ENCODE measurements at regions not wholly inside any gene's neighbourhood (a gene's known extent, or its start where the extent isn't known, plus 50 kb on each side); places are given as distances from the start of the nearest gene placed in this dataset.

- no peaks in the 10 kb centered on the region for H3K79me2 ChIP-seq (ENCODE audit: insufficient read depth, low read length)
- no peak overlapping the region for H2AFZ ChIP-seq (ENCODE audit: low read depth, low read length, severe bottlenecking)
- no peaks in the 10 kb centered on the region for H3K9me2 ChIP-seq (replicated peaks; ENCODE audit: insufficient read depth, low read length)
- no peaks in the 10 kb centered on the region for H3K9me3 ChIP-seq (ENCODE audit: insufficient read depth, low read length)
- no peak overlapping the region for H3K4me2 ChIP-seq (ENCODE audit: low read depth, low read length, poor library complexity, severe bottlenecking)
- no peaks in the 10 kb centered on the region for H4K20me1 ChIP-seq (ENCODE audit: low read depth, low read length)
- H3K27ac ChIP-seq (ENCODE audit: low read depth, low read length) = no peak overlapping the region
- H3F3A ChIP-seq (ENCODE audit: insufficient read depth) = no peaks in the 10 kb centered on the region
- TF ChIP-seq EZH2phosphoT487 (conservative IDR thresholded peaks at IDR 0.05; ENCODE audit: low read length) (no peak), CTCF (IDR thresholded peaks at IDR 0.05; ENCODE audit: insufficient read depth, low read length, poor library complexity, severe bottlenecking) (no peak)
- no peak overlapping the region for H3K4me3 ChIP-seq (ENCODE audit: insufficient read depth, low read length, poor library complexity, severe bottlenecking)
- H3K27me3 ChIP-seq (ENCODE audit: low read length) = no peaks in the 10 kb centered on the region
- no peak overlapping the region for H3K9ac ChIP-seq (ENCODE audit: low read length)
- H3K36me3 ChIP-seq (ENCODE audit: low read length) = no peaks in the 10 kb centered on the region
Measured at GRCh38 chr2:238555786-238556542, 129.2 kb downstream of the ASB1 start.

GRCh38 chr2:238557431-238557830 lies 130.7 kb downstream of the ASB1 start:
- Histone ChIP-seq H3F3A (ENCODE audit: insufficient read depth) (no peaks in the 10 kb centered on the region), H4K20me1 (ENCODE audit: low read depth, low read length) (no peaks in the 10 kb centered on the region), H3K79me2 (ENCODE audit: insufficient read depth, low read length) (no peaks in the 10 kb centered on the region), H3K27me3 (ENCODE audit: low read length) (no peaks in the 10 kb centered on the region), H3K9me2 (replicated peaks; ENCODE audit: insufficient read depth, low read length) (no peaks in the 10 kb centered on the region), H3K9ac (ENCODE audit: low read length) (no peak overlapping the region), H2AFZ (ENCODE audit: low read depth, low read length, severe bottlenecking) (no peak overlapping the region), H3K4me3 (ENCODE audit: insufficient read depth, low read length, poor library complexity, severe bottlenecking) (no peak overlapping the region), H3K36me3 (ENCODE audit: low read length) (no peaks in the 10 kb centered on the region), H3K9me3 (ENCODE audit: insufficient read depth, low read length) (no peaks in the 10 kb centered on the region), H3K4me2 (ENCODE audit: low read depth, low read length, poor library complexity, severe bottlenecking) (no peak overlapping the region), H3K27ac (ENCODE audit: low read depth, low read length) (no peak overlapping the region)
- TF ChIP-seq EZH2phosphoT487 (conservative IDR thresholded peaks at IDR 0.05; ENCODE audit: low read length) (no peak), CTCF (IDR thresholded peaks at IDR 0.05; ENCODE audit: insufficient read depth, low read length, poor library complexity, severe bottlenecking) (no peak)

DNA sequence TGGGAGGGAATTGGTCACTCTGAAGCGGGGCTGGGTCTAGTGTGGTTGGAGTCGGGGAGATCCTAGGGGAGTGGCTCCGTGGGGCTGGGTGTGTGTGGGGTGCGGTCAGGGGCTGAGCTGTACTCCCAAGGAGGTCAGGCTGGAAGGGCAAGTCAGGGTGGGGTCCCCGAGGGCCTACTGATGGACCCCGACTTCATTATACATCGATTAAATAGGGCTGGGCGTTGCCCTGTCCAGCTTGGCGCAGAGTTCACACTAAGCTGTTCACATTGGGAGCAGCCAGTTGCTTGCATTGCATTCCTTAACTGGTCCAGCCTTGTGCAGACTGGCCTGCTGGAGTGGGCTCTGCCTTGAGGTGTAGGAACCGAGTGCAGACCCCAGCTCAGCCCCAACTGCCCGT lies 131.2 kb downstream of the ASB1 start:
- Histone ChIP-seq H3K36me3 (ENCODE audit: low read length) (no peaks in the 10 kb centered on the region), H3K27me3 (ENCODE audit: low read length) (no peaks in the 10 kb centered on the region), H2AFZ (ENCODE audit: low read depth, low read length, severe bottlenecking) (no peak overlapping the region), H3K4me2 (ENCODE audit: low read depth, low read length, poor library complexity, severe bottlenecking) (no peak overlapping the region), H3K79me2 (ENCODE audit: insufficient read depth, low read length) (no peaks in the 10 kb centered on the region), H3K9ac (ENCODE audit: low read length) (no peak overlapping the region), H4K20me1 (ENCODE audit: low read depth, low read length) (no peaks in the 10 kb centered on the region), H3K4me3 (ENCODE audit: insufficient read depth, low read length, poor library complexity, severe bottlenecking) (no peak overlapping the region), H3K9me3 (ENCODE audit: insufficient read depth, low read length) (no peaks in the 10 kb centered on the region), H3K9me2 (replicated peaks; ENCODE audit: insufficient read depth, low read length) (no peaks in the 10 kb centered on the region), H3K27ac (ENCODE audit: low read depth, low read length) (no peak overlapping the region), H3F3A (ENCODE audit: insufficient read depth) (no peaks in the 10 kb centered on the region)
- TF ChIP-seq EZH2phosphoT487 (conservative IDR thresholded peaks at IDR 0.05; ENCODE audit: low read length) (no peak), CTCF (IDR thresholded peaks at IDR 0.05; ENCODE audit: insufficient read depth, low read length, poor library complexity, severe bottlenecking) (no peak)
